ENCODE measurements at regions not wholly inside any gene's neighbourhood (a gene's known extent, or its start where the extent isn't known, plus 50 kb on each side); places are given as distances from the start of the nearest gene placed in this dataset.
"Not testable (repeated sequence)": the region's sequence is repeated elsewhere in the genome, so short reads cannot be mapped to it uniquely, and the experiment has no call there.

DNA sequence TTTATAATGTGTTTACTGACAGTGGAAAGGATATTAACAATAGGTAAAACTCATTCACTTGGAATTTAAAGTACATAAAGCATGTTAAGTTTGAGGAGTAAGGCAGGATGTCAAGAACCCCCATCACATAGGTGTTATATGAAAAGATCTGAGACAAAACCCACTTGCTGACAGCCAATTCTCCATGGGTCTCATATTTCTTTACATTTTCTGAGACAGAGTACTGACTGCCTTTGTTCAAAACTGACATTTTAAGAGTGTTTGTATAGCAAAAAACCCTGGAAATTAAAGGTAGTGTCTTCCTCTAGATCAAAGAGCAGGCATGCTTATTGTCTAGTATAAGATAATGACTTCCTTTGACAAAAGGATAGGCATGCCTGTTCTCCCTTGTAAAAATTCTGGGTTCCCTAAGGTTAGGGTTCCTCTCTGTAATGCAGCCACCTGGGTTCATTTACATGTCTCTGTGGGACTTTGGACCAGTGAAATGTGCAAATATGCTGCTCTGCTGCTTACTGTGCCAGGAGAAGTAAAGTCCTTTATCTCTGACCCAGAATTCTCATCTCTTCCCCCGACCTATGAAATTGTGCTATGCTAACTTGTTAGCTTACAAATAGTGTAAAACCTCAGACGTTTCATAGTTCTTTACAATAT is 123.6 kb downstream of the PCDH18 start:
- Histone ChIP-seq H3K4me3 (no peak overlapping the region), H3K9me3 (ENCODE audit: low read depth) (no peaks in the 10 kb centered on the region), H3K4me1 (no peaks in the 10 kb centered on the region), H4K20me1 (ENCODE audit: low read depth) (no peaks in the 10 kb centered on the region), H3K9ac (no peak overlapping the region), H3K79me2 (ENCODE audit: low read depth) (no peaks in the 10 kb centered on the region), H3K27ac (no peak overlapping the region), H3K4me2 (no peak overlapping the region), H3F3A (ENCODE audit: low read depth) (no peaks in the 10 kb centered on the region), H3K36me3 (no peaks in the 10 kb centered on the region), H3K27me3 (no peaks in the 10 kb centered on the region), H2AFZ (replicated peaks) (no peak overlapping the region)
- no peak overlapping the region for H3K27ac Mint-ChIP-seq
- H3K4me1 Mint-ChIP-seq = peaks cover 5% of the 10 kb centered on the region
- no peaks in the 10 kb centered on the region for H3K27me3 Mint-ChIP-seq (ENCODE audit: insufficient read depth, low read depth)
- H3K9me3 Mint-ChIP-seq = no peaks in the 10 kb centered on the region
- H3K4me3 Mint-ChIP-seq = no peak overlapping the region
- DNase-seq (ENCODE audit: low spot score) = no peak
- peaks cover 2% of the 10 kb centered on the region for H3K36me3 Mint-ChIP-seq
- TF ChIP-seq EZH2phosphoT487 (IDR thresholded peaks at IDR 0.05) = no peak
- TF ChIP-seq, protein P1, sequence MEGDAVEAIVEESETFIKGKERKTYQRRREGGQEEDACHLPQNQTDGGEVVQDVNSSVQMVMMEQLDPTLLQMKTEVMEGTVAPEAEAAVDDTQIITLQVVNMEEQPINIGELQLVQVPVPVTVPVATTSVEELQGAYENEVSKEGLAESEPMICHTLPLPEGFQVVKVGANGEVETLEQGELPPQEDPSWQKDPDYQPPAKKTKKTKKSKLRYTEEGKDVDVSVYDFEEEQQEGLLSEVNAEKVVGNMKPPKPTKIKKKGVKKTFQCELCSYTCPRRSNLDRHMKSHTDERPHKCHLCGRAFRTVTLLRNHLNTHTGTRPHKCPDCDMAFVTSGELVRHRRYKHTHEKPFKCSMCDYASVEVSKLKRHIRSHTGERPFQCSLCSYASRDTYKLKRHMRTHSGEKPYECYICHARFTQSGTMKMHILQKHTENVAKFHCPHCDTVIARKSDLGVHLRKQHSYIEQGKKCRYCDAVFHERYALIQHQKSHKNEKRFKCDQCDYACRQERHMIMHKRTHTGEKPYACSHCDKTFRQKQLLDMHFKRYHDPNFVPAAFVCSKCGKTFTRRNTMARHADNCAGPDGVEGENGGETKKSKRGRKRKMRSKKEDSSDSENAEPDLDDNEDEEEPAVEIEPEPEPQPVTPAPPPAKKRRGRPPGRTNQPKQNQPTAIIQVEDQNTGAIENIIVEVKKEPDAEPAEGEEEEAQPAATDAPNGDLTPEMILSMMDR (IDR thresholded peaks at IDR 0.05) = no peak
- no peak for TF ChIP-seq EZH2 (IDR thresholded peaks at IDR 0.05)

DNA sequence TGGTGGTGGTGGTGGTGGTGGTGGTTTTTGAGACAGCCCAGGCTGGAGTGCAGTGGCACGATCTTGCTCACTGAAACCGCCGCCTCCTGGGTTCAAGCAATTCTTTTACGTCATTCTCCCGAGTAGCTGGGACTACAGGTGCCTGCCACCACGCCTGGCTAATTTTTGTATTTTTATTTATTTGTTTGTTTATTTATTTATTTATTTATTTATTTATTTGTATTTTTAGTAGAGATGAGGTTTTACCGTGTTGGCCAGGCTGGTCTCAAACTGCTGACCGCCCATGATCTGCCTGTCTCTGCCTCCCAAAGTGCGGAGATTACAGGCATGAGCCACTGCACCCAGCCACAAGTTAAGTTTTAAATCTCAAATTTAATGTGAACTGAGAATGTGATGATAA is 126.5 kb downstream of the PCDH18 start:
- H3K27me3 Mint-ChIP-seq (ENCODE audit: insufficient read depth, low read depth); H3K4me2 ChIP-seq; H3K4me3 Mint-ChIP-seq; H3K9me3 ChIP-seq (ENCODE audit: low read depth); H3K79me2 ChIP-seq (ENCODE audit: low read depth); H3K27ac Mint-ChIP-seq; H3K9ac ChIP-seq; DNase-seq (ENCODE audit: low spot score); H3K4me1 Mint-ChIP-seq; H3K27me3 ChIP-seq; H3K36me3 Mint-ChIP-seq; H2AFZ ChIP-seq (replicated peaks); H3K27ac ChIP-seq; H3K36me3 ChIP-seq; H3K4me1 ChIP-seq; H4K20me1 ChIP-seq (ENCODE audit: low read depth); H3K9me3 Mint-ChIP-seq; H3K4me3 ChIP-seq; H3F3A ChIP-seq (ENCODE audit: low read depth): not testable (repeated sequence)

DNA sequence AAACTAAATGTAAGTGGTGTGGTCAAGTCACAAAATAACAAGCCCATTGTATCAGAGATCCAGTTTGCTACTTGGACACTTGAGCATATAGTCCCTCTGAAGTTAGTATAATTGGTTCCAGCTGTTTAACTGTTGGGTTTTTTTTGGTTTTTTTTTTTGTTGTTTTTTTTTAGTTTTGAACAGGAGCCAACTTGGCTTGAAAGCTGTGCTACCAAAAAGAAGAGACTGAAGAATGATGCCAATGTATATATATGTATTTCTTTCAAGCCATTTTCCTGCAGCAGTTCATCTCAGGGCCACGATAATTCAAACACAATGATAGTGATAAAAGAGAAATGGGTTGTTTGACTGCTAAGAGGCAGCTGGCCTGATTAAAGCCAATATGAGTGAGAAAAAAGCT is 138.3 kb downstream of the PCDH18 start:
- no peaks in the 10 kb centered on the region for H3K36me3 ChIP-seq
- TF ChIP-seq EZH2 (IDR thresholded peaks at IDR 0.05) (no peak), EZH2phosphoT487 (IDR thresholded peaks at IDR 0.05) (no peak)
- TF ChIP-seq, protein P1 (IDR thresholded peaks at IDR 0.05) = no peak
- H3K27me3 Mint-ChIP-seq (ENCODE audit: insufficient read depth, low read depth) = no peaks in the 10 kb centered on the region

DNA sequence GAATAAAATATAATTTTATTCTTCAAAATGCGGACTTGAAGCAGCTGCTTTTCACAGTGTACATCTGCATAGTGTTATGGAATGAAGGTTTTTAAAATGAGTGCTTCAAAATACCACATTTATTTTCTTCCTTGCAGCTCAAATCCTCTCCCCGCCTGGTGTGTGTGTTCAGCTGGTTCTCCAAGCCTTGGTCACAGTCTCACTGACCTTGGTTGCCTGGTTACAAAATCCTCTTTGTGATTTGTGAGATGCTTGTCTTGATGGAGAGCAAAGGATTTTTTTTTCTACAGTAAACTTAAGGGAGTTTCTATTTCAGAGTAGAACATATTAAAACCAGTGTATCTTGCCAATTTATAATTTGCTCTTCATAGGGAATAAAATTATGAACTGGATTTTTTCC is 139.2 kb downstream of the PCDH18 start:
- no peaks in the 10 kb centered on the region for H3K9me3 Mint-ChIP-seq
- H4K20me1 ChIP-seq (ENCODE audit: low read depth) = no peaks in the 10 kb centered on the region
- H3K27ac ChIP-seq = no peak overlapping the region
- H3K4me1 ChIP-seq = no peaks in the 10 kb centered on the region
- H3K9me3 ChIP-seq (ENCODE audit: low read depth) = no peaks in the 10 kb centered on the region
- H3K4me3 ChIP-seq = no peak overlapping the region
- no peak overlapping the region for H3K4me2 ChIP-seq
- H3K27ac Mint-ChIP-seq = peak overlapping the region; percentile 81
- H2AFZ ChIP-seq (replicated peaks) = no peak overlapping the region
- no peaks in the 10 kb centered on the region for H3K27me3 Mint-ChIP-seq (ENCODE audit: insufficient read depth, low read depth)
- H3K36me3 ChIP-seq = no peaks in the 10 kb centered on the region
- TF ChIP-seq, protein P1 (IDR thresholded peaks at IDR 0.05) = no peak
- TF ChIP-seq EZH2 (IDR thresholded peaks at IDR 0.05) (no peak), EZH2phosphoT487 (IDR thresholded peaks at IDR 0.05) (no peak)
- peaks cover 31% of the 10 kb centered on the region for H3K4me1 Mint-ChIP-seq
- peak overlapping the region; percentile 18 for H3K4me3 Mint-ChIP-seq
- no peak overlapping the region for H3K9ac ChIP-seq
- no peaks in the 10 kb centered on the region for H3K79me2 ChIP-seq (ENCODE audit: low read depth)
- no peaks in the 10 kb centered on the region for H3K36me3 Mint-ChIP-seq
- no peaks in the 10 kb centered on the region for H3F3A ChIP-seq (ENCODE audit: low read depth)
- no peaks in the 10 kb centered on the region for H3K27me3 ChIP-seq
- peak; percentile 60 for DNase-seq (ENCODE audit: low spot score)

More for the DNA sequence above, 138.3 kb downstream of the PCDH18 start:
- DNase-seq (ENCODE audit: low spot score) = no peak
- no peaks in the 10 kb centered on the region for H3K9me3 ChIP-seq (ENCODE audit: low read depth)
- H3K27me3 ChIP-seq = no peaks in the 10 kb centered on the region
- no peak overlapping the region for H3K4me2 ChIP-seq
- Mint-ChIP-seq H3K9me3 (no peaks in the 10 kb centered on the region), H3K27ac (no peak overlapping the region), H3K4me3 (no peak overlapping the region), H3K36me3 (no peaks in the 10 kb centered on the region), H3K4me1 (peaks cover 31% of the 10 kb centered on the region)
- no peak overlapping the region for H3K27ac ChIP-seq
- no peaks in the 10 kb centered on the region for H3F3A ChIP-seq (ENCODE audit: low read depth)
- no peaks in the 10 kb centered on the region for H3K79me2 ChIP-seq (ENCODE audit: low read depth)
- H3K9ac ChIP-seq = no peak overlapping the region
- H2AFZ ChIP-seq (replicated peaks) = no peak overlapping the region
- no peaks in the 10 kb centered on the region for H3K4me1 ChIP-seq
- H3K4me3 ChIP-seq = no peak overlapping the region
- H4K20me1 ChIP-seq (ENCODE audit: low read depth) = no peaks in the 10 kb centered on the region
